ENCODE measurements at regions not wholly inside any gene's neighbourhood (a gene's known extent, or its start where the extent isn't known, plus 50 kb on each side); places are given as distances from the start of the nearest gene placed in this dataset.

DNA sequence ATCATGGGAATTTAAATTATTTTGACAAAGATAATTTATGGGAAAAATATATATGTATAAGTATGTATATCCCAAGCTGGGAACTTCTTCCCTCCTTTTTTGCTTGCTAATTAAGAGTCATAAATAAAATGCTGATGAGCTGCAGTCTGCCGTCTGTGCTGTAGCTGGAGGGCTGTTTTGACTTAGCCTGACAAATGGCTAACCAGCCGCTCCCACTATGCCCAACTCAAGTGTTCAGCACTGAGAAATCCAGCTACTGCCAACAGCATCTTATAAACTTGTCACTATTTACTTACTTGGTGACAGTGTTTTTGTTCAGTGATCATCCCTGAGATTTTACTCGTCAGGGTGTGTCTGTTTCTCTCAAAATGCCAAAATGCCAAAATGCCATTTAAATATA is 171.2 kb upstream of the PGRMC2 start:
- TF ChIP-seq ZNF146 (CRISPR knock-in tag; IDR thresholded peaks at IDR 0.05; ENCODE audit: unreplicated experiment) (no peak), CHD2 (IDR thresholded peaks at IDR 0.05; ENCODE audit: low read depth, low read length) (no peak), ZNF316 (IDR thresholded peaks at IDR 0.05) (no peak), RAD21 (CRISPR knock-in tag; conservative IDR thresholded peaks at IDR 0.05 in 1 of 2, IDR thresholded peaks at IDR 0.05 in 1 of 2) (no peak), POLR2A (conservative IDR thresholded peaks at IDR 0.05) (no peak), TAF1 (IDR thresholded peaks at IDR 0.05; ENCODE audit: control insufficient read depth, extremely low read depth, insufficient read depth, low read length, severe bottlenecking) (no peak)
- TF ChIP-seq, protein P1, sequence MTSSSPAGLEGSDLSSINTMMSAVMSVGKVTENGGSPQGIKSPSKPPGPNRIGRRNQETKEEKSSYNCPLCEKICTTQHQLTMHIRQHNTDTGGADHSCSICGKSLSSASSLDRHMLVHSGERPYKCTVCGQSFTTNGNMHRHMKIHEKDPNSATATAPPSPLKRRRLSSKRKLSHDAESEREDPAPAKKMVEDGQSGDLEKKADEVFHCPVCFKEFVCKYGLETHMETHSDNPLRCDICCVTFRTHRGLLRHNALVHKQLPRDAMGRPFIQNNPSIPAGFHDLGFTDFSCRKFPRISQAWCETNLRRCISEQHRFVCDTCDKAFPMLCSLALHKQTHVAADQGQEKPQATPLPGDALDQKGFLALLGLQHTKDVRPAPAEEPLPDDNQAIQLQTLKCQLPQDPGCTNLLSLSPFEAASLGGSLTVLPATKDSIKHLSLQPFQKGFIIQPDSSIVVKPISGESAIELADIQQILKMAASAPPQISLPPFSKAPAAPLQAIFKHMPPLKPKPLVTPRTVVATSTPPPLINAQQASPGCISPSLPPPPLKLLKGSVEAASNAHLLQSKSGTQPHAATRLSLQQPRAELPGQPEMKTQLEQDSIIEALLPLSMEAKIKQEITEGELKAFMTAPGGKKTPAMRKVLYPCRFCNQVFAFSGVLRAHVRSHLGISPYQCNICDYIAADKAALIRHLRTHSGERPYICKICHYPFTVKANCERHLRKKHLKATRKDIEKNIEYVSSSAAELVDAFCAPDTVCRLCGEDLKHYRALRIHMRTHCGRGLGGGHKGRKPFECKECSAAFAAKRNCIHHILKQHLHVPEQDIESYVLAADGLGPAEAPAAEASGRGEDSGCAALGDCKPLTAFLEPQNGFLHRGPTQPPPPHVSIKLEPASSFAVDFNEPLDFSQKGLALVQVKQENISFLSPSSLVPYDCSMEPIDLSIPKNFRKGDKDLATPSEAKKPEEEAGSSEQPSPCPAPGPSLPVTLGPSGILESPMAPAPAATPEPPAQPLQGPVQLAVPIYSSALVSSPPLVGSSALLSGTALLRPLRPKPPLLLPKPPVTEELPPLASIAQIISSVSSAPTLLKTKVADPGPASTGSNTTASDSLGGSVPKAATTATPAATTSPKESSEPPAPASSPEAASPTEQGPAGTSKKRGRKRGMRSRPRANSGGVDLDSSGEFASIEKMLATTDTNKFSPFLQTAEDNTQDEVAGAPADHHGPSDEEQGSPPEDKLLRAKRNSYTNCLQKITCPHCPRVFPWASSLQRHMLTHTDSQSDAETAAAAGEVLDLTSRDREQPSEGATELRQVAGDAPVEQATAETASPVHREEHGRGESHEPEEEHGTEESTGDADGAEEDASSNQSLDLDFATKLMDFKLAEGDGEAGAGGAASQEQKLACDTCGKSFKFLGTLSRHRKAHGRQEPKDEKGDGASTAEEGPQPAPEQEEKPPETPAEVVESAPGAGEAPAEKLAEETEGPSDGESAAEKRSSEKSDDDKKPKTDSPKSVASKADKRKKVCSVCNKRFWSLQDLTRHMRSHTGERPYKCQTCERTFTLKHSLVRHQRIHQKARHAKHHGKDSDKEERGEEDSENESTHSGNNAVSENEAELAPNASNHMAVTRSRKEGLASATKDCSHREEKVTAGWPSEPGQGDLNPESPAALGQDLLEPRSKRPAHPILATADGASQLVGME (CRISPR knock-in tag; IDR thresholded peaks at IDR 0.05) = no peak
